Keratinocyte (primary cell): ENCODE measurements at regions not wholly inside any gene's neighbourhood (a gene's known extent, or its start where the extent isn't known, plus 50 kb on each side); places are given as distances from the start of the nearest gene placed in this dataset.

Experiments used
- DNase-seq: peaks from one replicate; pipeline ENCODE4 v3.0.0-alpha.2; 2011; ENCODE audit warnings: low read depth, missing footprints, low spot score
- FAIRE-seq: peaks from 2 replicates; lab custom pipeline; 2011; peaks lifted over from hg19 to GRCh38; lab: Jason Lieb, UNC
- H2AFZ ChIP-seq: 2 replicates; pipeline ENCODE4 v1.6.0; 2012; ENCODE audit warnings: low read length, control low read depth, inconsistent platforms; ENCODE audit not compliant: control insufficient read depth
- H3K27ac ChIP-seq: 2 replicates; pipeline ENCODE4 v1.5.1; 2011; ENCODE audit warnings: low read length; ENCODE audit not compliant: control insufficient read depth, insufficient read depth
- H3K27me3 ChIP-seq: 3 replicates; pipeline ENCODE4 v1.6.0; 2011; ENCODE audit warnings: low read length; ENCODE audit not compliant: control insufficient read depth, insufficient read depth; ENCODE audit errors: extremely low read depth
- H3K36me3 ChIP-seq, 2 experiments: 2 replicates in 1 of 2; 3 replicates in 1 of 2; pipeline ENCODE4 v1.5.1; 2011; ENCODE audit warnings: low read length in 2 of 2, mild to moderate bottlenecking in 1 of 2; ENCODE audit not compliant: control insufficient read depth in 2 of 2, insufficient read depth in 2 of 2; ENCODE audit errors: extremely low read depth in 1 of 2
- H3K4me1 ChIP-seq: 3 replicates; pipeline ENCODE4 v1.5.1; 2011; ENCODE audit warnings: low read length; ENCODE audit not compliant: control insufficient read depth, insufficient read depth; ENCODE audit errors: extremely low read depth
- H3K4me2 ChIP-seq: 3 replicates; pipeline ENCODE4 v1.6.0; 2011; ENCODE audit warnings: low read depth, low read length; ENCODE audit not compliant: control insufficient read depth, insufficient read depth; ENCODE audit errors: extremely low read depth
- H3K4me3 ChIP-seq, 3 experiments: fragments of 200-600 bp in 1 of 3; sonication (generic) in 1 of 3; 2 replicates in 2 of 3; 3 replicates in 1 of 3; pipeline ENCODE4 v1.5.1; 2011 to 2016; ENCODE audit warnings: low read length in 3 of 3, mild to moderate bottlenecking in 3 of 3, control low read depth in 2 of 3, inconsistent platforms in 1 of 3, low read depth in 1 of 3, mixed read lengths in 1 of 3, mixed run types in 1 of 3, moderate library complexity in 1 of 3; ENCODE audit not compliant: control insufficient read depth in 2 of 3, insufficient read depth in 2 of 3; ENCODE audit errors: extremely low read depth in 1 of 3
- H3K79me2 ChIP-seq: 2 replicates; pipeline ENCODE4 v1.6.0; 2012; ENCODE audit warnings: low read length; ENCODE audit not compliant: control insufficient read depth, insufficient read depth
- H3K9ac ChIP-seq: 3 replicates; pipeline ENCODE4 v1.6.0; 2011; ENCODE audit warnings: low read length; ENCODE audit not compliant: control insufficient read depth, insufficient read depth; ENCODE audit errors: extremely low read depth
- H3K9me1 ChIP-seq: 3 replicates; pipeline ENCODE4 v1.6.0; 2011; ENCODE audit warnings: low read length; ENCODE audit not compliant: control insufficient read depth, insufficient read depth; ENCODE audit errors: extremely low read depth
- H3K9me3 ChIP-seq: 2 replicates; pipeline ENCODE4 v1.5.1; 2012; ENCODE audit warnings: low read depth, low read length; ENCODE audit not compliant: control insufficient read depth
- H4K20me1 ChIP-seq: 3 replicates; pipeline ENCODE4 v1.6.0; 2011; ENCODE audit warnings: low read length; ENCODE audit not compliant: control insufficient read depth, insufficient read depth; ENCODE audit errors: extremely low read depth
- EZH2 ChIP-seq: IDR thresholded peaks from one replicate; pipeline ENCODE4 v1.6.1; 2012; ENCODE audit warnings: inconsistent platforms, mild to moderate bottlenecking, low read length, moderate library complexity
- dilution Hi-C: fragments of 300-500 bp; cut with MboI; formaldehyde crosslinking; loops from one replicate; pipeline ENCODE4 v1.7.0; 2020; ENCODE audit warnings: low sequenced_read_pairs; ENCODE audit not compliant: extremely low pct_ligation_motif_present
- TF ChIP-seq, protein P1 (sequence below), 3 experiments: IDR thresholded peaks in 1 of 3; conservative IDR thresholded peaks in 1 of 3; optimal IDR thresholded peaks in 1 of 3; 2 replicates in 2 of 3; 3 replicates in 1 of 3; pipeline versions ENCODE3 to v1.5.1; 2011; ENCODE audit warnings: low read length in 3 of 3, mild to moderate bottlenecking in 3 of 3, moderate library complexity in 2 of 3, control low read depth in 1 of 3, inconsistent platforms in 1 of 3; ENCODE audit not compliant: insufficient read depth in 2 of 3; ENCODE audit errors: extremely low read depth in 1 of 3

DNA sequence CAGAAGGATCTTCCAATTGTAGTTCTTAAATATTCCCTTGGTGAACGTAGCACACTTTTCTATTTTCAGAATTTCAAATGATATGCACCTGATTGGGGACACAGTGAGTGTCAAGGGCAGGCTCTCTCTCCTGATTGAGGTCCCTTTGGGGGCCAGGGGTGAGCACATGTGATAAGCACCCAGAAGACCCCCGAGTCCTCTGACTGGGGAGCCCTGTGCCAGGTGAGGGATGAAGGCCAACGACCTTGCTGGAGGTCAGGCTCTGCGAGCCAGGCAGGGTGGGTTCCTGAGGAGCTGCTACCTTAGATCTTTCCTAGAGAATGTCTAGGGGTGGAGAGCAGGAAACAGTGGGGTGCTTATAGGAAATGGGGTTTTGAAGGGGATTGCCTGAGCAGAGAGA lies 1253.9 kb downstream of the BRD1 start:
- FAIRE-seq (no peak), DNase-seq (no peak)
- H3K9ac ChIP-seq, result no peak overlapping the region
- no peak for TF ChIP-seq EZH2
- TF ChIP-seq, protein P1, sequence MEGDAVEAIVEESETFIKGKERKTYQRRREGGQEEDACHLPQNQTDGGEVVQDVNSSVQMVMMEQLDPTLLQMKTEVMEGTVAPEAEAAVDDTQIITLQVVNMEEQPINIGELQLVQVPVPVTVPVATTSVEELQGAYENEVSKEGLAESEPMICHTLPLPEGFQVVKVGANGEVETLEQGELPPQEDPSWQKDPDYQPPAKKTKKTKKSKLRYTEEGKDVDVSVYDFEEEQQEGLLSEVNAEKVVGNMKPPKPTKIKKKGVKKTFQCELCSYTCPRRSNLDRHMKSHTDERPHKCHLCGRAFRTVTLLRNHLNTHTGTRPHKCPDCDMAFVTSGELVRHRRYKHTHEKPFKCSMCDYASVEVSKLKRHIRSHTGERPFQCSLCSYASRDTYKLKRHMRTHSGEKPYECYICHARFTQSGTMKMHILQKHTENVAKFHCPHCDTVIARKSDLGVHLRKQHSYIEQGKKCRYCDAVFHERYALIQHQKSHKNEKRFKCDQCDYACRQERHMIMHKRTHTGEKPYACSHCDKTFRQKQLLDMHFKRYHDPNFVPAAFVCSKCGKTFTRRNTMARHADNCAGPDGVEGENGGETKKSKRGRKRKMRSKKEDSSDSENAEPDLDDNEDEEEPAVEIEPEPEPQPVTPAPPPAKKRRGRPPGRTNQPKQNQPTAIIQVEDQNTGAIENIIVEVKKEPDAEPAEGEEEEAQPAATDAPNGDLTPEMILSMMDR (optimal IDR thresholded peaks at IDR 0.05 in 1 of 3, IDR thresholded peaks at IDR 0.05 in 1 of 3, conservative IDR thresholded peaks at IDR 0.05 in 1 of 3; ENCODE audit: extremely low read depth in 1 of 3, insufficient read depth in 2 of 3, low read length in 3 of 3), result no peak
- no peak overlapping the region for H3K4me3 ChIP-seq
- no peaks in the 10 kb centered on the region for H3K36me3 ChIP-seq
- no peaks in the 10 kb centered on the region for H3K79me2 ChIP-seq
- no peak overlapping the region for H3K27ac ChIP-seq
- H3K9me1 ChIP-seq, result no peaks in the 10 kb centered on the region
- dilution Hi-C loops, result no loop called here
- H3K9me3 ChIP-seq, result peaks cover 7% of the 10 kb centered on the region
- H2AFZ ChIP-seq, result no peak overlapping the region
- no peaks in the 10 kb centered on the region for H4K20me1 ChIP-seq
- H3K4me2 ChIP-seq, result no peak overlapping the region
- H3K4me1 ChIP-seq, result no peaks in the 10 kb centered on the region
- H3K27me3 ChIP-seq, result peaks cover 15% of the 10 kb centered on the region

DNA sequence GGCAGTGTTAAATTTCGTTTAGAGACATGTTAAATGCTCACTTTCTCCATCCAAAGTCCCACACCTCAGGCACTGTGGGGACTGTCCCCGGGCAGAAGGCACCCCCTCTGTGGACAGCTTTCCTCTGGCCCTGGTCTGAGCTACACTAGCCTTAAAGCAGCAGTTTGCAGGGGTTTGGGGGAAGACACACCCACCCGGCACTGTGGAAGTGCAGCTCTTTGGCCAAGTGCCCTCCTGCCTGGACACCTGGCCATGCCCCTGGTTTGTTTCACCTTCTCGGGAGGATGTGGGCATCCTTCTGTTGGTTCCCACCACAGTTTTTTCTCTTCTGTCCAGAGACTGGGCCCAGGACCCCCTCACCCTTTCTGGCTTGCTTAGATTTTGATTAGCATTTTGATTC lies 1254.7 kb downstream of the BRD1 start:
- peaks cover 15% of the 10 kb centered on the region for H3K27me3 ChIP-seq
- no peak overlapping the region for H3K4me3 ChIP-seq
- TF ChIP-seq, protein P1 (optimal IDR thresholded peaks at IDR 0.05 in 1 of 3, IDR thresholded peaks at IDR 0.05 in 1 of 3, conservative IDR thresholded peaks at IDR 0.05 in 1 of 3; ENCODE audit: extremely low read depth in 1 of 3, insufficient read depth in 2 of 3, low read length in 3 of 3), result no peak
- TF ChIP-seq EZH2, result no peak
- FAIRE-seq (no peak), DNase-seq (no peak)
- H3K4me2 ChIP-seq, result no peak overlapping the region
- no peaks in the 10 kb centered on the region for H4K20me1 ChIP-seq
- H3K9me3 ChIP-seq, result peaks cover 11% of the 10 kb centered on the region
- H3K9ac ChIP-seq, result no peak overlapping the region
- no peaks in the 10 kb centered on the region for H3K79me2 ChIP-seq
- H2AFZ ChIP-seq, result no peak overlapping the region
- no peaks in the 10 kb centered on the region for H3K36me3 ChIP-seq
- dilution Hi-C loops, result no loop called here
- H3K4me1 ChIP-seq, result no peaks in the 10 kb centered on the region
- no peak overlapping the region for H3K27ac ChIP-seq
- H3K9me1 ChIP-seq, result no peaks in the 10 kb centered on the region
